EL (cell line): ENCODE measurements at regions not wholly inside any gene's neighbourhood (a gene's known extent, or its start where the extent isn't known, plus 50 kb on each side); places are given as distances from the start of the nearest gene placed in this dataset.
A peak's percentile ranks its signal among the peaks of the same experiment; 100 is the strongest.
"Not testable (repeated sequence)": the region's sequence is repeated elsewhere in the genome, so short reads cannot be mapped to it uniquely, and the experiment has no call there.

Source experiments
- DNase-seq: peaks from one replicate; pipeline ENCODE4 v3.0.0-alpha.2; 2016

GRCh38 chr22:22946131-22946530 is 58.5 kb downstream of the IGLL5 start:
- no peak for DNase-seq

- DNase-seq, result peak; percentile 23
Observed at GRCh38 chr22:22948651-22949571, 61.3 kb downstream of the IGLL5 start.

GRCh38 chr22:22949953-22950352 is 62.3 kb downstream of the IGLL5 start:
- DNase-seq, result no peak

GRCh38 chr22:22951035-22951434 is 63.4 kb downstream of the IGLL5 start:
- DNase-seq, result no peak

- no peak for DNase-seq
Observed at GRCh38 chr22:22952531-22953280, 65.1 kb downstream of the IGLL5 start.

GRCh38 chr22:22953791-22954190 is 66.2 kb downstream of the IGLL5 start:
- no peak for DNase-seq

- no peak for DNase-seq
Observed at GRCh38 chr22:22954656-22955055, 67.0 kb downstream of the IGLL5 start.

- no peak for DNase-seq
Observed at GRCh38 chr22:22955276-22955798, 67.7 kb downstream of the IGLL5 start.

- DNase-seq, result peak; percentile 62
Observed at GRCh38 chr22:22955866-22956535, 68.4 kb downstream of the IGLL5 start.

- no peak for DNase-seq
Observed at GRCh38 chr22:22957090-22957489, 69.5 kb downstream of the IGLL5 start.

- no peak for DNase-seq
Observed at GRCh38 chr22:22958621-22959020, 71.0 kb downstream of the IGLL5 start.

- peak; percentile 67 for DNase-seq
Observed at GRCh38 chr22:22959147-22959827, 71.7 kb downstream of the IGLL5 start.

- DNase-seq, result no peak
Observed at GRCh38 chr22:22960307-22960706, 72.7 kb downstream of the IGLL5 start.

GRCh38 chr22:22961574-22961973 is 74.0 kb downstream of the IGLL5 start:
- DNase-seq, result no peak

GRCh38 chr22:22968366-22968765 is 80.8 kb downstream of the IGLL5 start:
- no peak for DNase-seq

GRCh38 chr22:22972605-22973004 is 85.0 kb downstream of the IGLL5 start:
- not testable (repeated sequence) for DNase-seq

GRCh38 chr22:22973336-22973735 is 85.7 kb downstream of the IGLL5 start:
- DNase-seq, result no peak

- no peak for DNase-seq
Observed at GRCh38 chr22:22974156-22974555, 86.5 kb downstream of the IGLL5 start.

- no peak for DNase-seq
Observed at GRCh38 chr22:22974795-22975580, 87.4 kb downstream of the IGLL5 start.

- no peak for DNase-seq
Observed at GRCh38 chr22:22976033-22976922, 88.7 kb downstream of the IGLL5 start.
